Non-pigmented ciliary epithelial cell (primary cell): ENCODE measurements at regions not wholly inside any gene's neighbourhood (a gene's known extent, or its start where the extent isn't known, plus 50 kb on each side); places are given as distances from the start of the nearest gene placed in this dataset.
"Not testable (repeated sequence)": the region's sequence is repeated elsewhere in the genome, so short reads cannot be mapped to it uniquely, and the experiment has no call there.

Source experiments
- DNase-seq: peaks from one replicate; pipeline ENCODE4 v3.0.0-alpha.2; 2010; ENCODE audit warnings: low read depth

DNA sequence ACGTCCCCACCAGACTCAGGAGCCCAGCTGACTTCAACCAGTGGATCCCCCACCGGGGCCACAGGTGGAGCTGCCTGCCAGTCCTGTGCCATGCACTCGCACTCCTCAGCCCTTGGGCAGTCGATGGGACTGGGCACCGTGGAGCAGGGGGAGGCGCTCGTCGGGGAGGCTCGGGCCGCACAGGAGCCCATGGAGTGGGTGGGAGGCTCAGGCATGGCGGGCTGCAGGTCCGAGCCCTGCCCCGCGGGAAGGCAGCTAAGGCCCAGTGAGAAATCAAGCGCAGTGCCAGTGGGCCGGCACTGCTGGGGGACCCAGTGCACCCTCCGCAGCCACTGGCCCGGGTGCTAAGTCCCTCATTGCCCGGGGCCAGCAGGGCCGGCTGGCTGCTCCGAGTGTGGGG is 52.3 kb upstream of the LRRC30 start:
- DNase-seq: not testable (repeated sequence)

GRCh38 chr18:7177116-7177744 is 53.7 kb upstream of the LRRC30 start:
- peak; percentile 47 for DNase-seq

DNA sequence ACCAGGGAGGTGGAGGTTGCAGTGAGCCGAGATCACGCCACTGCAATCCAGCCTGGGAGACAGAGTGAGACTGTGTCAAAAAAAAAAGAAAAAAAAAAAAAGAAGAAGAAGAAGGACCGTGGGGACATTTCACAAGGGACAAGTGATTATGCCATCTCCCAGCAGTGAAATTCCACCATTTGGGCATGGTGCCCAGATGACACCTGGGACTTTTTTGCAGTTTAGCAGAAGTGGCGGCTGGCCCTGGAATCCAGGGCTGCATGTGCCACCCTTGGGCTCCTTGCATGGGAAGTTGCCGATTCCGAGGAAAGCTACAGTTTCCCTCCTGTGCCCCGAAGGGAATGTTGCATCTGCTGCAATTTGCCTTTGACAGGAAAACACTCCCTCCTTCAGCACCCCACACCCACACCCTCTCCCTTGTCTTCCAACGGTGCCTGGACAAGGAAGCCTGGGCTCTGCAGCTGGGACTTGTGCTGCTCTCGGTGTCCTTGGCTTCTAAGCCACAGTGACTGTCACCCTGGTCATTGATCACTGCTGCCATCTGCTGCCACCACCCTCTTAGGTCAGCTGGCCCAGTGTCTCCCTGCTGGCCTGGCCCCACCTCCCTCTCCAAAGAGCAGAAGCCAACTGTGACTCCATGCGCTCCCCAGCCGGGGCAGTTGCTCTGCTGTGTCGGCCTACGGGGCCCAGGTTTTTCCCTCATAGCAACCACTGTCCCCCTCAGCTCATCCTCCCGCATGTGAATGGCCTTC is 56.4 kb upstream of the LRRC30 start:
- DNase-seq: no peak

- no peak for DNase-seq
Measured at GRCh38 chr18:7173216-7173615, 55.6 kb upstream of the LAMA1 start.

DNA sequence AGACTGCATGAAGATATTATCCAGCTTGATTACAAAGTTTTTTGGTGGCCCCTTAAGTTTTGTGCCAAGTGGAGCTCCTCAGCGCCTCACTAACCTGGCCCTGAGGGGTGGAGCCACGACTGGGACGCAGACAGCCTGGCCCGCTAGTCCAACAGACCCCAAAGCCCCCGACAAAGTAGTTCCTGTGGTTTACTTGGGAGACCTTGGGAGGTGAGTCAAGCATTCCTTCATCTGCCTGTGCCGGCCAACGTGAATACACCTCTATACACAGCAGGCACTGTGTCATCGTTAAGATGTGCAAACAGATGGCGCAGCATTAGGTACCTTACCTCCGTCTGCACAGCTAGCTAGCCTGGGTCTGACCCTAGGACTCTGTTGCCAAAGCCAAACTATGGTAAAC is 55.0 kb upstream of the LAMA1 start:
- DNase-seq: no peak

DNA sequence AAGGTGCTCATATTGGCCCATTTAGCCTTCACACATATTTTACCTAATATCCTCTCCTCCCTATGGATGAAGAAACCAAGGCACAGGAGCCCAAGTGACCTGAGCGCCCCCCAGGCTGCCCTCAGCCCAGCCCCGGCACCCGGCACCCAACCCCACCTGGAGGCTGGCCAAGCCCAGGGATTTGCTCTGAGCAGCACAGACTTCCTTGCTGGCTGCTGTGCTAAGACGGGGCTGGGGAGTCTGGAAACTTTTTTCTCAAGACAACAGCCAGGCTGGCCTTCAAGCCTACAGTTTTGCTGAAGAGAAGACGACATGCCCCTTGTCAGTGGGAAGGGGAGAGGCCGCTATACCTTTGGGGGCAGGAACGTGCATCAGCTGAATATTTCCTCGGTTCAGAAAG is 52.7 kb upstream of the LAMA1 start:
- no peak for DNase-seq

GRCh38 chr18:7169601-7170000 is 52.0 kb upstream of the LAMA1 start:
- DNase-seq: no peak

DNA sequence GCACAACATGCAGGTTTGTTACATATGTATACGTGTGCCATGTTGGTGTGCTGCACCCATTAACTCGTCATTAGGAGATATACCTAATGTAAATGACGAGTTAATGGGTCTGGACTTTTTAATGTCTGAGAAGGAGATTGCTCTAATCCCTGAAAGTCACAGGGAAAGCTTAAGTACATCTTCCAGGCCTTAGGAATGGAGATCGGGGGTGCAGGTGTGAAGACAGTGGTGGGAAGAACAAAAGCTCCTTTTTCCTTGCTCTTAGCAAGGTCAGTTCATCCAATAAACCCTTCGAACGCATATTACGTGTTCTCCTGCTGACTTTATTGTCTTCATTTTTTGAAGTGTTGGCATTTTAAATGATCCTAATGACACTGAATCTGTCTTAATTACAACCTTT is 50.8 kb upstream of the LAMA1 start:
- no peak for DNase-seq
